HG03025 (cell line): ENCODE measurements at regions not wholly inside any gene's neighbourhood (a gene's known extent, or its start where the extent isn't known, plus 50 kb on each side); places are given as distances from the start of the nearest gene placed in this dataset.

Experiments
- ATAC-seq: cut with Tn5 transposase; IDR thresholded peaks from one replicate; pipeline ENCODE4 v1.9.1; 2021; ENCODE audit warnings: mild to moderate bottlenecking, moderate library complexity; ENCODE audit not compliant: unreplicated experiment, low FRiP score

DNA sequence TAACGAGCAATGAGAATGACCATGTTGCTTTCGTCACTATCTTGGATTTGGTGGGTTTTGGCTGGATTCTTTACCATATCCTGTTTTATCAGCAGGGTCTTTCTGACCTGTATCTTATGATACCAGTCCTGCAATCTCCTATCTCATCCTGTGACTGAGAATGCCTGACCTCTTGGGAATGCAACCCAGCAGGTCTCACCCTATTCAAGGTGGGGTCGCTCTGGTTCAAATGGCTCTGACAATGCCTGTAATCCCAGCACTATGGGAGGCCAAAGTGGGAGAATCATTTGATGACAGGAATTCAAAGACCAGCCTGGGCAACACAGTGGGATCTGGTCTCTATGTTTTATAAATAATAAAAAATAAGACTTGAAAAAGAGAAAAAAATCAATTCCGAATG lies 173.5 kb downstream of the ACTR3 start:
- no peak for ATAC-seq

DNA sequence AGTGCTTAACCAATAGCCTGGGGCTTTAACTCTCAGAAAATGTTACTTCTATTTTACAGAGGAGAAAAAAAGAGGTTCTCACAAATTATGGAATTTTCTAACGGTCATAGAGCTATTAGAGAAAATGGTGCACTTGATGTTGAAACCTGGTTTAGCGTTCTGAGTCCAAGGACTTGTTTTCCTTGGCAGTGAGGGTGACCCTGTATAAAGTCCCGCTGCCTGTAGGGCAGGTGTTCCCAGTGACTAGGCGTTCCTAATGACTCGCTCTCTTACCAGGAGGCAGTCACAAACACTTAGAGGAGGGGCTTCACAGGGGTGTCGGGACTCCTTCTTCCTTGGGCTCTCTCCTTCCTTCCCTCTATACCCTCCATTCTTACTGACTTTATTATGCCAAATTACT lies 175.8 kb downstream of the ACTR3 start:
- no peak for ATAC-seq

DNA sequence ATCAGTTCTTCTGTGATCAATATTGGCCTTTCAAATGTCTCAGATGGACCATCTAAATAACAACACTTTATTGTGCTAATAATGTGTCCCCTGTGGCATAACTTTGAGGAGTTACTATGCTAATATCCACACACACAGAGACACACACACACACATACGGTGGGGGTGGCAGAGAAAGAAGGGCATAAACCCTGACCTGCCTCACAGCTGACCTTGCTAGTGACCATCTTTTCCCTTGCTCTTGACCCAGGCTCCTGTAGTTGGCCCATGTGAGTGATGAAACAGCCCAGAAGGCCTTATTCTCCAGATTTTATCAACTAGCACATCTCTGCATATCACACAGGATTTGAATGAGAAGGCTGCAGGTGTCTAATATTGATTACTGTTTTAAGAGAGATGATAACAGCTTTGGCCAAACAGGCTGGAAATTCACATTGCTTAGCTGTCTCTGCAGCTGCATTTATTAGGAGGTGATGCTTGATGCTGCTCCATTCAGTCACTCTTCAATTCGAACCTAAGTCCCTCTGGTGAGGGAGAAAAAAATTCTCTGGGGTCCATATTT lies 176.4 kb downstream of the ACTR3 start:
- no peak for ATAC-seq

DNA sequence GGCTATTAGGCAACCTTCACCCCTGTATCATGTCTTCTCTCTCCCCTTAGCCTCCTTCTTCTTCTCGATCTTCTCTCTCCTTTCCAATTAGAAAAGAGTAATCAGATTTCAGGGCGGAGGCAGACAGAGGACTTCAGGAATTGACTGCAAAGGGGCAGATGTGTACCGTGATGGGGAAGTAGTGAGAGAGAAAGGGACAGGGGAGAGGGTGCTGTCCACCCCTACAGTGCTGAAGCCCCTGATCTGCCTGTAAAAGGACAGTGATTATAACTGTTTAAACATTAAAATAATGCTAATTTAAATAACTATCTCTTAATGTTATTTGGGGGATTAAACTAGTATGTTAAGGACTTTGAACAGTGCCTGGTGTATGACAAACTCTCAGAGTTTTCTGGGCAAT lies 178.5 kb downstream of the ACTR3 start:
- no peak for ATAC-seq

DNA sequence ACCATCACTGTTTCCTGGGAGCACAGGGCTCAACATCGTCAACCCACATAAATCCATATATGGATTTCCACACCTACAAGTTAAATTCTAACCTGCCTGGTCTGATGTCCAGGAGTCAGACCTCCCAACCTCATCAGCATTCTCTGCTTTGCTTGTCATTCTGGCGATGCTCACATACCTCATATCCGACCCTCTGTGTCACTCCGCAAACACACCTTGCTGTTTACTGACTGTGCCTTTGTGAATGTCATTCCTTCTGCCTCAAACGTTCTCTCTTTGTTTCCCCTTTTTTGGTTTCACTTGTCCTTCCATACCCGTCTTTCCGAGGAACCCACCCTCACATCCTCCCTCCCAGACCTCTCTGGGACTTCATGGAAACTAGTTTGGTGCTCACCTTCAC lies 187.1 kb downstream of the ACTR3 start:
- ATAC-seq: no peak

DNA sequence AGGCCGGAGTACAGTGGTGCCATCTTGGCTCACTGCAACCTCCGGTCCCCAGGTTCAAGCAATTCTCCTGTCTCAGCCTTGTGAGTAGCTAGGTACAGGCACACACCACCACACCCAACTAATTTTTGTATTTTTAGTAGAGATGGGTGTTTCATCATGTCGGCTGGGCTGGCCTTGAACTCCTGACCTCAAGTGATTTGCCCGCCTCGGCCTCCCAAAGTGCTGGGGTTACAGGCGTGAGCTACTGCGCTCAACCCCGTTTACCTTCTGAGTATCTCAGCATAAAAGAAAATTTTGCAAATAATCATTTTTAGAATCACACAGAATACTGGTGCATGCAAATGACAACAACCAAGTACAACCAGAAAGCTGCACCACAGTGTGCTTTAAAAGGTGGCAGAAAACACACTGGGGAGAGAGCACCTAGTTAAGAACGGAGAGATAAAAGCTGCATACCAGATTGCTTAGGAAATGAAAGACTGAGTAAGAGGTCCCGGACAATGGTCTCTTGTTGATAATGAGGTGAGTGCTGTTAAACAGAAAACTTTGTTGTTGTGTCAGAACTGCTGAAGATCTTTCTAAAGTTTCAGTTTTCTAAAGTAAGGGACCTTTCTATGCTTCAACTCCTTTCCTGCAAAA lies 189.6 kb downstream of the ACTR3 start:
- ATAC-seq: no peak

DNA sequence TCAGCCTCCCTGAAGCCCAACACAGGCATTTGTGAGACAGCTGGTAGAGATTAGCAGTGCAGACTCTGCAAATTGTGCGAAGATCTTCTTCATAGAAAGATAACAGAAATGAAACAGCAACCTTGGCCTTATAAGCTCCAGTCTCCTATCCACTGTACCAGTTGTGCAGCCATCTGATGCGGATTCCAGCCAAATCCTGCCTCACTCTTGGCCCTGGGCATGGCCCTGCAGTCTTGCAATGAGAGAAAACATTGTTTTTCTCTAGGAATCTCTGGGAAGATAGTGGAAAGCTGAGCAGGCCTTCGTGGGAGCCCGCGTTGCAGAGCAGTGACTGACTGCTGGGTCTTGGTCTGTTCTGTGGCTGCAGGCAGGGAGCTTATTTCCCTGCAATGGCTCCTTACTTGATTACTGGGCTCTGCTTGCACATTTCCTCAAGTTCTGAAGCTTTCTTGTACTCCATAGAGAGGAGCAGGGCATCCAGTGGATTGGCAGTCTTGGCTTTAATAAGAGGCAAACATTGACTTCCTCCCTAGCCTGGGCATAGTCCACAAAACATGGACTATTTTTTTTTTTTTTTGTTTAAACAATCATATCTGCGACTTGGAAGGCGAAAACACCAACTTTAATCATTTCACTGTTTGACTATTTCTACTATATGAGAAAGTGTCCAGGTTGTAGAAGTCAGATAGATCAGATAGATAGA lies 193.0 kb downstream of the ACTR3 start:
- no peak for ATAC-seq

DNA sequence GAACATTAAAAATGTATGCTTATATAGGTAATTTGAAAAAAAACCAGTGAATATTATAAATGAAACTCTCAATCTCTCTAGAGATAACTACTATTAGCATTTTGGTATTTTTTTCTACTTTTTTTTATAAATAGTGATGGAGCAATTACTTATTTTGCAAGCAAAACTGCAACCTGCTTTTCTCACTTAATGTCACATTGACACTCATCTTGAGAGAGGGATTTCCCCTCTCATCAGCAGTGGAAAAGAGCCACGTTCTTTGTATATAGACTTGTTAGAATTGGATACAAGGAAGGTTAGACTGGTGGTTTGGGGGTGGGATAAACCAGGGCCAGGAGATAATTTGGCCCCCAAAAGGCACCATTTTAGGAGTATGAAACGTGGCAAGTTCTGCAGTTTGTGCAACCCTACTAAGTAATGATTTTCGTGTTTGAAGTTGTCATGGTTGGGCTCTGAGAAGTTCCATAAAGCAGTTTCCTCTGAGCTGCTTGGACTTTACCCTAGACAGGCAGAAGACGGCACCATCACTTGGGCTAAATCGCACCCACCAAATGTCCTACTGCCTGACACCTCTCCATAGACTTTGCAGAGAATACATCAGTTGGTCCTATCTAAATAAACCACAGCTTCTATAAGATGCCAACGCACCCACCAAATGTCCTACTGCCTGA lies 194.0 kb downstream of the ACTR3 start:
- no peak for ATAC-seq

DNA sequence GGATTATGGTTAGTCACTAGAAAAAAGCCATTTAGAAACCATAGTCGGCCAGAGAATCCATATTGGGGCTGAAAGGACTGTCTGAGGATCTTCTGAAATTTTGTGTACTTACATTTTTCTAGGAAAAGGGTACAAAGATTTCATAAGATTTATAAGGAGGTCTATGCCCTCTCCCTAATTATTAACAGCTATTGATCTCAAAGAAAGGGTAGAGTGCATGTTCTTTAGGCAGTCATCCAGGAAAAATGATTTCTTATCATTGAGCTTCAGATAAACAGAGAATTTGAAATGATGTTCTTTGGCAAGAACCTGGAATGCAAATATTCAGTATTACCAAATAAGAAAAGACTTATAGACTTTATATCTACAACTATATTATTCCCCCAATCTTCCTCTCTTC lies 195.3 kb downstream of the ACTR3 start:
- ATAC-seq: no peak

DNA sequence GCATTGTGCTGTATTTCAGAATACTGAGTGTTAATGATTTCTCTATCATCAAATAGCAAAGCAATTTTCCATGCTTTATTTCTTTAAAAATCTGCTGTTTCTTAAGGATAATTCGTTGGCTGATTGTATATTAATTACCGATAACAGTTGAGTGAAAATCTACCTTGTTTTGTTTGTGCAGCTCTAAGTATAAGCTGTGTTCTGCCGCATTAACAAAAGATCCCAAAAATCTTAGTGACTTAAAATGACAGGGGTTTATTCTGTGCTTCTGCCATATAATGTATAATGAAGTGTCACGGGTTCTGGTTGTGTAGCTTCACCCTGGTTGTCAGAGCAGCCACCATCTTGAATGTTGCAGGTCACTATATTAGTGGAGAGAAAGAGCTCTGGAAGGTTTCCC lies 196.1 kb downstream of the ACTR3 start:
- ATAC-seq: no peak

DNA sequence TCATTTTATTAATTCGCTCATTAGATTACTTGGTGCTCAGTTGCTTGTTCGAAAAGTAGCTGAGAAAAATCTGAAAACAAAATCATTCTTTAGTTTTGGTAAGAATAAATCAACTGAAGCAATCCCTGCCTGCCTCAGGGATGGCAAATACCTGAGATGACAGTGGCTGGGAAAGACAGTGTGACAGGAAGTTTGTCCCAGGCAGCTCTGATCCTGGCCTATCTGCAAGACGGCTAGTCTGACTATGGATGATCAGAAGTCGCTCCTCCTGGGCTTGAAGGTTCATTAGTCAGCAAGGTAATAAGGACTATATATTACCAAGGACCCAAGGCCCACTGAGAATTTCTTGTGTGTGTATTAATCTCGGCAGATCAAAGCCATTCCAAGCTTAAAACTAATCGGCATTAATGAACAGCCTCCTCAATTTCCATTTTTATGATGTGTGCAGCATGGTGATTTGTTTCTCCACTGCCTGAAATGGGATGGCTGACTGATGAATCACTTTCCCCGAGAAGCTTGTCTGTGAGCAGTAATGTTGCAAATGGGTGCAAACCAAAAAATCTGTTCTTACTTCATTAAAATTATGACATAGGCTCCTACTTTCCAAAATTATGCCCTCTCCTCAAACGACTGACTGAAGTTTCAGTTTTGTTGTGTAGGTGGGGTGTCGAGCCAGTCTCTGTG lies 199.9 kb downstream of the ACTR3 start:
- no peak for ATAC-seq

DNA sequence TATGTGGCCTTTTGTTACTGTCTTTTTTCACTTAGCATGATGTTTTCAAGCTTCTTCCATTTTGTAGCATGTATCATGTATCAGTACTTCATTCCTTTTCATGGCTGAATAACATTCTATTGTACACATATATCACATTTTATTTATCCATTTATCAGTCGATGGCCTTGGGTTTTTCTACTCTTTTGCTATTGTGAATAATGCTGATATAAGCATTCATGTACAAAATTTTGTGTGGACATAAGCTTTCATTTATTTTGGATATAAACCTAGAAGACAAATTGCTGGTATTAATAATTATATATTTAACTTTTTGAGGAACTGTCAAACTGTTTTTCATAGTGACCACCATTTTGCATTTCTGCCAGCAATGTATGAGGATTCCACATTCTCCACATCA lies 201.1 kb downstream of the ACTR3 start:
- ATAC-seq: no peak

DNA sequence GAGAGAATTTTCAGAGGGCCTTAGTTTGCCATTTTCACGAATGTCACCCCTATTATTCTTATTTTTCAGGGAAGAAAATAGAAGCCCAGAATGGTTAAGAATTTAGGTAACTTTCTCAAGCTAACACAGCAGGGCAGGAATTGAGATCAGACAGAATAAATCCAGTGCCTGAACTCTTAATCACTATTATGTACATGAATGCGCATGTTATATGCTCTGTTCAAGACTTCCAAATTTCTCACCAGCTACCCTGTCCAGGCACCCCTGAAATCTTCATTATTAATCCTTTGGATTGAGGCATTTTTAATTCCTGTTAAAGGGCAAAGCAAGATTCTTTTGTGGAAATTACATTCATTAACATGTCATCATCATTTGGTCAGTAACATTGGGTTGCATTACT lies 218.4 kb downstream of the ACTR3 start:
- no peak for ATAC-seq

DNA sequence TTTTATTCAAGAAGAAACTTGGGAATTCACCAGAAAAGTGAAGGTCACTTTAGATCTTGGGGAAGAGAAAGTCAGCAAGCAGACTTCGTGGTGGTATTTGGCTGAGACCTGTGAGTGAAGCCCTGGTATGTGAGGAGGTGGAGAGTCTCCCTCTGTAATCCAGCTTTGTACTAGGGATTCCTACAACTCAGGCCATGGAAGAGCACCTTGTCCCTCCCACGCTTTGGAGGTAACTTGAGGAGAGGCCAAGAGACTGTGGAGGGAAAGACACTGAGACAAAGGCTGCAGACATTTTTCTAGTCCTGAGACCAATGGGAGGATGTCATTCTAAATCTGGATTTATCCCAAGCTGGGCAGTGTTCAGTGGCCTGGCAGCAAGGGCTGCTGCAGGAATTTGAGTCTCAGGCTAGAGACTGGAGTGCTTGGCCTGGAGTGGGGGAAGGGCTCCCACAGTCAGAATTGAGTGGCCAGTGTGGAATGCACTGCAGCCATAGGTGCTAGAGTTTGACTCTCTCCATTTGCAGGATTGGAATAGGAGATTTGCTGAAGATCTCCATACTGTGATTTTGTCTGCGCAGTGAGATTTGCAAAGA lies 219.0 kb downstream of the ACTR3 start:
- no peak for ATAC-seq

DNA sequence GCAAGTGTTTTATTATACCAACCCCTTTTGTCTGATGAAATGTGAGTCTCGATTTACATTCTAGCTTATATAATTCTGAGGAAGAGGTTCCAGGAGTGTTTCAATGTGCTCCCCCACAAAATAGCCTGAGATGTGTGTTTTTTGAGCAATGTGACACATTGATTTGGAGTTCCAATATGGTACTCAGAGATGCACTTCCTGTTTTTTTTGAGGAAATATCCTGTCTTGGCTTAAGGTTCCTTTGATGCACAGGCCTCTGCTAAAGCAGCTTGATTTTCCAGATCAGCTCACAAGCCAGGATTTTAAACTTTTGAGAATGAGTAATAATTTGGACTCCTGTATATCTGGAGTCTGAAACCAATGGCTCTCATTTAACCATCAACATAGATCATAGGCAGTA lies 221.4 kb downstream of the ACTR3 start:
- no peak for ATAC-seq

DNA sequence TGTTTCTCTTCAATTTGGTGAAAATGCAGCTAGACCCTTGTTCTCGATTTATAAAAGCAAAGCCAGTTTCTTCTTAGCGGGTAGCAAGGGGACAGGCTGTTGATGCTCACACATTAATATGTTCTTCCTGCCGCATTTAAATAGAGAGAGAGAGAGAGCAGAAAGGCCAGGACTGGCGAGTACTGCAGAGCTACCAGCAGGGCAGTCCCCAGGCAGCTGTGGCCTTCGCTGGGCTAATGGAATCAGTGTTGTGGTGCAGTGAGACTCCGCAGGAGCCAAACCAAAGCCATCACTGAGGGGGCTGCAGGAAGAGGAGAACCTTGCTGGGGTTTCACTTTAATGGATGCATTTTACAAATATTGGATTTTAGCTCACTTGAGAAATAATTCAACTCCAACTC lies 223.6 kb downstream of the ACTR3 start:
- no peak for ATAC-seq

DNA sequence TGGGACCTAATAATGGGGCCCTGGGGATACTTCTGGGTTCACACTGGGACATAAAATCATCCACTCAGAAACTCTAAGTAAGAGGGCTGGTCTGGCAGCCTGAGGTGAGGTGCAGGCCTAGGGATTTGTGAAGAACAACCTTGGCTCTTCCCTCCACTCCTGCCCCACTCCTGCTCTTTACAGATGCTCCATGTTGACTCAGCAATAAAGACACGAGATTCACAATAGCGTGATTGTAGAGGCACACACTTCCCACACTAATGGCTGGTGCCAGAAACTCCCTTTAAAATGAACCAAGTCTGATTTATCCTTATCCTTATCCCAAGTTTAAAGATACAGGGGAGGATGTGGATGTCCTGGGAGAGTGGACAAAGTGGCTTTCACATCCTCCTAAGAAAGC lies 228.2 kb downstream of the ACTR3 start:
- ATAC-seq: no peak

DNA sequence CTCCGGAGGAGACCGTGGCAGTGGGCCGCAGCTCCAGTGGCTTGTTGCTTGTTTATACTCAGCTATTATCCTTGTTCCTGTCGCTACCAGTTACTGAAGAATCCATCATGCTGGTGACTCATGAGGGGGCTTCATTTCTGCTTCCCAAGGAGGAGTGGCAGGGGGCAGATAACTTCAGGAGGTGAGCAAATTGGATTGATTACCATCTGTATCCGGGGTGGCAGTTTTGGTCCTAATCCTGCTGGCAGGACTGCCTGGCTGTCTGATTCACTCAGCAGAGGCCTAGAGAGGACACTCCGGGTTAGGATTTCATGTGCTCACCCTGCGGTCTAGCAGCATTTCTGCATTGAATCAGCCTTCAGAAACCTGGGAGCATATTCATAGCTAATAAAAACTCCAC lies 230.0 kb downstream of the ACTR3 start:
- no peak for ATAC-seq

DNA sequence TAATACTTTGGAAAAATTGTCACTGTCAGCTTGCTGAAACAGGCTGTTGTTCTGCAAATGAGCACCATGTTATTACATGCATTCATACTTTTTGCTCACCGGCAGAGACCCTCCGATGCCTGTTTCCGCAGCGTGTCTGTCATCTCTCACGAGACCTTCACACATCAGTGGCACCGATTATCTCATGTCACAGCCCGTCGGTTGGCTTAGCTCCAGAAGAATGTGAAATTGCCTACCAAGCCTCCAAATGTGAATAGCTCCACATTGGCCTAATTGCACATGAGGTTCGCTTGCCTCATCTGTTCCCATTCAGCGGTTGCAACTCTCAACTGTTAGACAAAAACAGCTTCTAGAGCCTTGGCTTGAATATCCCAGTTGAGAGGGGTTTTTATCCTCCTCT lies 233.0 kb downstream of the ACTR3 start:
- no peak for ATAC-seq

DNA sequence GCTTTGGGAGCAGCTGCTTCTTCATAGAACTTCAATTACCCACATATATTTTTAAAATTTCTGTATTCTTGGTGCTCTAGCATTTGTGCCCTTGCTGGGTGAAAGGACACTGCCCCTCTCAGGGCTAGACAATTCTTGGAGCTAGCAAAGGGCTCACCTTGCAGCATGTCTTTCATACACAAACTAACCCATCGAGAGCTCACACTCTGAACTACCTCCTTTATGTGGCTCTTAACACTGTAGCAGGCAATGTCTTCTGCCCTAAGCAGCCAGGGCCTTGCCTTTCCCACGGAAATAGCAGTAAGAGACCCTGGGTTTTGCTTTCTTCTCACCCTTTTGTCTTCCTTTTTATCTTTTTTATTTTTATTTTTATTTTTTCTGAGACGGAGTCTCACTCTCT lies 234.0 kb downstream of the ACTR3 start:
- ATAC-seq: no peak

DNA sequence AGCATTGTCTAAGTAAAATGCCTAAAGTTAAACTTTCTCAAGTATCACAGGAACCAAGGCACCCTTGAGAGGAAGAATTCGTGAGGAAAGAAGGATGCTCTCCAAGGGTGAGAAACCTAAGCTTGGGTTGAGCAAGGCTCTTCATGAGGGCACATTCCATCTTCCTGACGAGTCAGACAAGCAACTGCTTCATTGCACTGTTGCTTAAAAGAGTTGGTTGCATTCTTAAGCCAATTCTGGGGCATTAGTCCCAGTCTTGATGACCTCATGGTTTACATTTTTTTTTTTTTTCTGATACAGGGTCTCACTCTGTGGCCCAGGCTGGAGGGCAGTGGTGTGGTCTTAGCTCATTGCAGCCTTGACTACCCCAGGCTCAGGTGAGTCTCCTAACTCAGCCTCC lies 237.5 kb downstream of the ACTR3 start:
- no peak for ATAC-seq
